Lower lobe of right lung (tissue), 2 donors: ENCODE measurements at regions not wholly inside any gene's neighbourhood (a gene's known extent, or its start where the extent isn't known, plus 50 kb on each side); places are given as distances from the start of the nearest gene placed in this dataset.

Source experiments
- ATAC-seq, 2 donors: fragments of 200-7000 bp; cut with Tn5 transposase; one replicate each; pipeline ENCODE4 v1.9.1; 2020 to 2022; ENCODE audit warnings: mild to moderate bottlenecking in 2 of 2, moderate library complexity in 2 of 2
- DNase-seq: peaks from one replicate; pipeline ENCODE4 v3.0.0-alpha.2; 2020
- H3K27ac ChIP-seq: fragments of 200-600 bp; one replicate; pipeline ENCODE4 v1.8.0; 2022
- H3K27me3 ChIP-seq: fragments of 200-600 bp; one replicate; pipeline ENCODE4 v1.8.0; 2022; ENCODE audit warnings: low read depth
- H3K36me3 ChIP-seq: fragments of 200-600 bp; one replicate; pipeline ENCODE4 v1.8.0; 2022; ENCODE audit warnings: mild to moderate bottlenecking
- H3K4me1 ChIP-seq: fragments of 200-600 bp; one replicate; pipeline ENCODE4 v1.8.0; 2022
- H3K4me3 ChIP-seq: fragments of 200-600 bp; one replicate; pipeline ENCODE4 v1.8.0; 2022; ENCODE audit warnings: mild to moderate bottlenecking
- H3K9me3 ChIP-seq: fragments of 200-600 bp; one replicate; pipeline ENCODE4 v1.8.0; 2022
- intact Hi-C: fragments of 100-400 bp; cut with DNase I; formaldehyde crosslinking; loops from one replicate; pipeline ENCODE4 v1.11.0; 2022
- TF ChIP-seq, protein P1 (sequence below): fragments of 200-600 bp; IDR thresholded peaks from one replicate; pipeline ENCODE4 v1.8.0; 2022; ENCODE audit warnings: antibody characterized with exemption, mild to moderate bottlenecking
- donor health status: DM: no; HTN: yes; CAD: no; lungs with severe emphysema.

DNA sequence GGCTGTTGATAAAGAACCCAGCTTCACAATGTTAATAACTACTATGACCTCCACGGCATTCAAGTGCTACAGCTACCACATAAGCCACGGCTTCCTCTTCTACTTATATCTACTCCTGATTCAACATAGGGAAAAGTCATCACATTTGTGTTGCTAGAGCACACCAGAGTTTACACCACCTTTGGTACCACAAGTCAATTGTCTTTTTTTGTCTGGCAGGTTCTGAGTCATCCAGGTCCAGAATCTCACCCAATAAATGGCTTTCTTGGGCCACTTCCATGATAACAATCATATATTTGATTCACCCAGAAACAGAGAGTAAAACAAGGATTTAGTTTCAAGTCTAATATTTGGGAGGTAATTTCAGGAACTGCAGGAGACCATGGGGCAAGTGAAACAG is 480.2 kb downstream of the TMX3 start:
- TF ChIP-seq, protein P1, sequence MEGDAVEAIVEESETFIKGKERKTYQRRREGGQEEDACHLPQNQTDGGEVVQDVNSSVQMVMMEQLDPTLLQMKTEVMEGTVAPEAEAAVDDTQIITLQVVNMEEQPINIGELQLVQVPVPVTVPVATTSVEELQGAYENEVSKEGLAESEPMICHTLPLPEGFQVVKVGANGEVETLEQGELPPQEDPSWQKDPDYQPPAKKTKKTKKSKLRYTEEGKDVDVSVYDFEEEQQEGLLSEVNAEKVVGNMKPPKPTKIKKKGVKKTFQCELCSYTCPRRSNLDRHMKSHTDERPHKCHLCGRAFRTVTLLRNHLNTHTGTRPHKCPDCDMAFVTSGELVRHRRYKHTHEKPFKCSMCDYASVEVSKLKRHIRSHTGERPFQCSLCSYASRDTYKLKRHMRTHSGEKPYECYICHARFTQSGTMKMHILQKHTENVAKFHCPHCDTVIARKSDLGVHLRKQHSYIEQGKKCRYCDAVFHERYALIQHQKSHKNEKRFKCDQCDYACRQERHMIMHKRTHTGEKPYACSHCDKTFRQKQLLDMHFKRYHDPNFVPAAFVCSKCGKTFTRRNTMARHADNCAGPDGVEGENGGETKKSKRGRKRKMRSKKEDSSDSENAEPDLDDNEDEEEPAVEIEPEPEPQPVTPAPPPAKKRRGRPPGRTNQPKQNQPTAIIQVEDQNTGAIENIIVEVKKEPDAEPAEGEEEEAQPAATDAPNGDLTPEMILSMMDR: no peak
- DNase-seq: no peak
- no peak overlapping the region for H3K4me3 ChIP-seq
- H3K9me3 ChIP-seq: no peaks in the 10 kb centered on the region
- intact Hi-C loops: no loop called here
- no peaks in the 10 kb centered on the region for H3K4me1 ChIP-seq
- H3K27me3 ChIP-seq: no peaks in the 10 kb centered on the region
- no peak for ATAC-seq
- no peak overlapping the region for H3K27ac ChIP-seq
- no peaks in the 10 kb centered on the region for H3K36me3 ChIP-seq

DNA sequence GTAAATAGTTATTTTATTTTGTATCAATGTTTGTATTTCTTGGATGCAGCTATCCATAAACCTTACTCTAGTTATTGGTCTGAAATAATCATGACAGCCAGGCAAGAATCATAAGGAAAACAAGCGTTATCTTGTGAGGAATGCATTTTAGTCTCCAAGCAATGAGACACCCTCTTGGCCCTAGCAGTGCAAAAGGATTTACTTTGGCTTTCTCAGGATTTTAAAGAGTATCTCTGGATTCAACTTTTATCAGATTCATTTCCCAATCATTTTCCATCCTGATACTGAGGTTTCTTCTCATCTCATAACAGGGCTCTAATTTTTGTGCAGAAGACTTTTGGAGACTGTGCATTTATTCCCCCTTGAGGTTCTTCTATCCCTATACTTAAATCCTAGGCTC is 480.8 kb downstream of the TMX3 start:
- Histone ChIP-seq H3K4me3 (no peak overlapping the region), H3K27me3 (no peaks in the 10 kb centered on the region), H3K4me1 (no peaks in the 10 kb centered on the region), H3K36me3 (no peaks in the 10 kb centered on the region), H3K27ac (no peak overlapping the region), H3K9me3 (no peaks in the 10 kb centered on the region)
- intact Hi-C loops: no loop called here
- ATAC-seq: no peak
- no peak for DNase-seq
- TF ChIP-seq, protein P1: no peak

DNA sequence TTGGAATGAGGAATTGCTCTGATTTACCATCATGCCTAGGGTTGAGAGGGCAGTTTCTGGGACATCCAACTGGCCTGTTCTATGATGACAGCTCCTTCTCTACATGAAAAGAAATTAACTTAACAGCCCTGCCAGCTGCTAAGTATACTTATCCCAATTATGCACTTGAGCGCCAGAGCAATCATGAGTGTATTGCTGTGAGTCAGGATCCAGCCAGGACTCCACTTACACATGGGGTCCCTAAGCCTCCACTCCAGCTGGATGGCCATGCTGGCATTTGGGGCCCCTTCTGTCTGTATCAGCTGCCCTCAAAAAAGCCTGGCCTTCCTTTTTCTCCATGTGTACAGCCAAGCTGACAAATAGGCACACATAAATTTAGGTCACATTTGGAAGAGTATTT is 481.9 kb downstream of the TMX3 start:
- TF ChIP-seq, protein P1: no peak
- H3K4me3 ChIP-seq: no peak overlapping the region
- H3K27me3 ChIP-seq: no peaks in the 10 kb centered on the region
- intact Hi-C loops: no loop called here
- H3K4me1 ChIP-seq: no peaks in the 10 kb centered on the region
- no peaks in the 10 kb centered on the region for H3K36me3 ChIP-seq
- ATAC-seq (no peak), DNase-seq (no peak)
- no peaks in the 10 kb centered on the region for H3K9me3 ChIP-seq
- no peak overlapping the region for H3K27ac ChIP-seq

DNA sequence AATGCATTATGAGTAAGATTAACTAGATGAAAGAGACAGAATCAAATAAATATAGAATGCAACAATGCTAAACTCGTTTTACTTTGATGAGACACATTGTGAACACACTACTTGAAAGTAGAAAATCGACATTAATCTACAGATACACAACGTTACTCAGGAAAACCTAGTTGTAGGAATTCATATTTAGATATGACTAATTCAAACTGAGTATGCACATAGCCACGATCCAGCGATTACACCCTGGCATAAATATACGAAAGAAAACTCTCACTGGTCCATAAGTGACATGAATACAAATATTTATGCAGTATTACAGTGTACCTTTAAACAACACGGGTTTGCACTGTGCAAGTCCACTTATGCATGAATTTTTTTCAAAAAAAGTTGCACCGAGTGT is 485.6 kb downstream of the TMX3 start:
- Histone ChIP-seq H3K36me3 (no peaks in the 10 kb centered on the region), H3K4me3 (no peak overlapping the region), H3K4me1 (no peaks in the 10 kb centered on the region), H3K9me3 (no peaks in the 10 kb centered on the region), H3K27me3 (no peaks in the 10 kb centered on the region), H3K27ac (no peak overlapping the region)
- DNase-seq (no peak), ATAC-seq (no peak)
- intact Hi-C loops: no loop called here
- TF ChIP-seq, protein P1: no peak

DNA sequence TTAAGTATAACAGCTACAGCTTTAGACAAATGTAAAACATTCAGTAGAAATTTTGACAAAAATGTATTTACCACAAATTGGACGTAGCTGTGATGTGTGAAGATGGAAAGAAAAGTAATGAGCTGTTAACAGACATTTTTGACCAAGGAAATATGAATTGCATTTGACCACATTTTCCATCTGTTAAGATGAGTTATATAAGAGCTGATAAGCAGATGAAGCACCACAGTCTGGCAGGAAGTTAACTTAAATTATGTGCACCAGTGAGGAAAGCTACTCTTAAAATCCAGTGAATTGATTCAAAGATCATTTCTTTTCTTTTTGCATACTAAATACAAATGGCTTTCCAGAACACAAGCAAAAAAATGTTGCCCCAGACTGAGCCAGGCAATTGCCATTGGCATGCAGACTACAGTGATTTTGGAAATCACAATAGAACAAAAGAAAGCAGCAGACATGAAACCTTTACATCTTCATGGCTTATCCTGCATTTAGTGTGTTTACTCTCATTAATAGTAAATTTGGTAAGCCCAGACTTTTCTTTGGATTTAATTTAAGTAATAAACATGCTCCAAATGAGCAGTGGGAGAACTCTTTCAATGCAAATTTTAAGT is 493.7 kb downstream of the TMX3 start:
- no peaks in the 10 kb centered on the region for H3K9me3 ChIP-seq
- DNase-seq (no peak), ATAC-seq (no peak)
- intact Hi-C loops: no loop called here
- H3K27ac ChIP-seq: no peak overlapping the region
- no peaks in the 10 kb centered on the region for H3K27me3 ChIP-seq
- no peaks in the 10 kb centered on the region for H3K36me3 ChIP-seq
- TF ChIP-seq, protein P1: no peak
- no peak overlapping the region for H3K4me3 ChIP-seq
- no peaks in the 10 kb centered on the region for H3K4me1 ChIP-seq

DNA sequence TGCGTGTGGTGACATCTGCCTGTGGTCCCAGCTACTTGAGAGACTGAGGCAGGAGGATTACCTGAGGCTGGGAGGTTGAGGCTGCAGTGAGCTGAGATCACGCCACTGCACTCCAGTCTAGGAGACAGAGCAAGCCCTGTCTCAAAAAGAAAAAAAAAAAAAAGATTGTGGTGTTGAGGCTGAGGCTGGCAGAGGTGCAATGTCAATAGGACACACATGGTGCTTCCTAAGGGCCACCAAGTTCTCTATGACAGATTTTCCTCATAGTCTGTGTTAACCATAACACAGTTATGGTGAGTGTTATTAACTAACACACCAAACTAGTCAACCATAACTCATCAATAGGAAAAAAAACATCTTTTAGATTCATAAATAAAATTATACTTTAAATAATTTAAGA is 494.4 kb downstream of the TMX3 start:
- TF ChIP-seq, protein P1: no peak
- Histone ChIP-seq H3K27ac (no peak overlapping the region), H3K4me3 (no peak overlapping the region), H3K36me3 (no peaks in the 10 kb centered on the region), H3K27me3 (no peaks in the 10 kb centered on the region), H3K9me3 (no peaks in the 10 kb centered on the region), H3K4me1 (no peaks in the 10 kb centered on the region)
- intact Hi-C loops: no loop called here
- ATAC-seq (no peak), DNase-seq (no peak)
